Right lobe of liver (tissue), 4 donors: ENCODE measurements at regions not wholly inside any gene's neighbourhood (a gene's known extent, or its start where the extent isn't known, plus 50 kb on each side); places are given as distances from the start of the nearest gene placed in this dataset.

Experiments used
- POLR2A ChIP-seq: fragments of 450-650 bp; IDR thresholded peaks from one replicate; pipeline ENCODE4 v1.6.1; 2017; ENCODE audit warnings: antibody characterized with exemption, mild to moderate bottlenecking
- TF ChIP-seq, protein P1 (sequence below), 4 donors: fragments of 200-600 bp in 3 of 4; fragments of 450-650 bp in 1 of 4; IDR thresholded peaks; one replicate each; pipeline versions ENCODE4 v1.5.1 to v1.8.0; 2016 to 2022; ENCODE audit warnings: antibody characterized with exemption in 4 of 4, mild to moderate bottlenecking in 2 of 4
- donor health status: DM: no; HTN: no; CAD: no.
- donor health status: DM: no; HTN: no; CAD: no.
- donor health status: DM: no; HTN: yes; CAD: no.

DNA sequence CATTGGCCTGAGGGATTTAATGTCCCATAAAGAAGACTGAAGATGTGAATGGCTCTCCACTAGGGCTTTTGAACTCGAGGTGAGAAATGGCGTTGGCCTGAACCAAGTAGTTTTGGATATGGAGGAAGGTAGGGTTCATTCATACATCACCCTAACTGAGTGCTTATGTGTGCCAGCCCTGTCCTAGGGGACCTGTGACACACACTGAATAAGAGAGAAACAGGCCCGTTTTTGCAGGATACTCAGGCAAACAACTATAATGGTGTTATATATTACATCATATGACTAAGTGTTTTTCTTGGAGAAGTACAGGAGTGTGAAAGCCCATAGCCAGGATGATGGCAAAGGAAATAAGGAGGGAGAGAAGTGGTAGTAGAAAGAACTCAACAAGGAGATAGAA, 368.1 kb downstream of the TMEM135 start:
- no peak for TF ChIP-seq POLR2A
- TF ChIP-seq, protein P1, sequence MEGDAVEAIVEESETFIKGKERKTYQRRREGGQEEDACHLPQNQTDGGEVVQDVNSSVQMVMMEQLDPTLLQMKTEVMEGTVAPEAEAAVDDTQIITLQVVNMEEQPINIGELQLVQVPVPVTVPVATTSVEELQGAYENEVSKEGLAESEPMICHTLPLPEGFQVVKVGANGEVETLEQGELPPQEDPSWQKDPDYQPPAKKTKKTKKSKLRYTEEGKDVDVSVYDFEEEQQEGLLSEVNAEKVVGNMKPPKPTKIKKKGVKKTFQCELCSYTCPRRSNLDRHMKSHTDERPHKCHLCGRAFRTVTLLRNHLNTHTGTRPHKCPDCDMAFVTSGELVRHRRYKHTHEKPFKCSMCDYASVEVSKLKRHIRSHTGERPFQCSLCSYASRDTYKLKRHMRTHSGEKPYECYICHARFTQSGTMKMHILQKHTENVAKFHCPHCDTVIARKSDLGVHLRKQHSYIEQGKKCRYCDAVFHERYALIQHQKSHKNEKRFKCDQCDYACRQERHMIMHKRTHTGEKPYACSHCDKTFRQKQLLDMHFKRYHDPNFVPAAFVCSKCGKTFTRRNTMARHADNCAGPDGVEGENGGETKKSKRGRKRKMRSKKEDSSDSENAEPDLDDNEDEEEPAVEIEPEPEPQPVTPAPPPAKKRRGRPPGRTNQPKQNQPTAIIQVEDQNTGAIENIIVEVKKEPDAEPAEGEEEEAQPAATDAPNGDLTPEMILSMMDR (IDR thresholded peaks at IDR 0.05): no peak
